ENCODE measurements at regions not wholly inside any gene's neighbourhood (a gene's known extent, or its start where the extent isn't known, plus 50 kb on each side); places are given as distances from the start of the nearest gene placed in this dataset.

DNA sequence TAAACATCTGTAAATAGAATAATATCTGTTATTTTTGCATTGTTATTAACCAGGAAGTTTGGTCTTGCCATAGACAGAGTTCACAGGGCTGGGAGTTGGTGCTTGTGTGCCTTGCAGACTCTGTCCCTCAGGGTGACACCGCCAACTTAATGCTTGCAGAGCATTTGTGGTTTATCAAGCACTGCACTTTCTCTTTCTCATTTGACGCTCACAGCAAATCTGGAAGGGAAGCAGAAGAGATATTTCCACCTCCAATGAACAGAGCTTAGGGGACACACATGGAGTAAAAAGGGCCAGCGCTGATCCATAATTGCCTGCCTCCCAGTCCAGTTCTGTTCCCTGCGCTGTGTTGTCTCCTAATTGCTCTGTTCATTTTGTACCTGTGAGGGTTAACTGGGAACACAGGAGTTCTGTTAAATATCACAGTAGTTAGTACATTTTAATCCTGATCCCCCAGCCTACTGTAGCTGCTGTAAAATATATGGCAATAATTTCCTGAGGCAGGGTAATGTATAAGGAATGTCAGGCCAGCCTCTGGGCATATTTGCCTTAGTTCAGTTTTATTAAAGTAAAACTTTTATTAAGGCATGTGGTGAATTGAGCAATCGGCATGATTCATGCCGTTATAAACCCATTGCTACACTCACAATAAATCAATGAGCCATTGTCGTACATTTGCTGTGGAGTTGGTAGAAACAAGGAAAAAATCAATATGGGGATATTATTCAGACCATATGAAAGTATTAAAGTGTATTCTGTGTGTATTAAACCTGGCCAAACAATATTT lies 182.5 kb upstream of the OSR1 start:
- no peak for DNase-seq

GRCh38 chr2:19538411-19538963 lies 180.1 kb upstream of the OSR1 start:
- no peak for DNase-seq

DNA sequence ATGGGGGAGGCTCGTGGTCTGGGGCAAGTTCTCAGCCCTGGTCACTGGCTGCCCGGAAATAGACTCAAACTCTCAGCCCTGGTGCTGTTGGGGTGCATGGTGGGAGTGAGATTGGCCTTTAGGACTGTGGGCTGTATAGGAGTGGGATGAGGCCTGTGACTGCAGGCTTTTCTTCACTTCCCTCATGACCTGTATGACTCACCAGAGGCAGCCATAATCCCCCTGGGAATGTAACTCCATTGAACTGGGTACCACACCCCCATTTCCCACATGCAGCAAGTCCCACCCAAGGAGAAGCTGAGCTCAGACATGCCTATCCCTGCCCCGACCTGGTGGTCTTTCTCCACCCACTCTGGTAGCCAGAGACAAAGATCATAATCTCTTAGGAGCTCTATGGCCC lies 177.7 kb upstream of the OSR1 start:
- DNase-seq: no peak

DNA sequence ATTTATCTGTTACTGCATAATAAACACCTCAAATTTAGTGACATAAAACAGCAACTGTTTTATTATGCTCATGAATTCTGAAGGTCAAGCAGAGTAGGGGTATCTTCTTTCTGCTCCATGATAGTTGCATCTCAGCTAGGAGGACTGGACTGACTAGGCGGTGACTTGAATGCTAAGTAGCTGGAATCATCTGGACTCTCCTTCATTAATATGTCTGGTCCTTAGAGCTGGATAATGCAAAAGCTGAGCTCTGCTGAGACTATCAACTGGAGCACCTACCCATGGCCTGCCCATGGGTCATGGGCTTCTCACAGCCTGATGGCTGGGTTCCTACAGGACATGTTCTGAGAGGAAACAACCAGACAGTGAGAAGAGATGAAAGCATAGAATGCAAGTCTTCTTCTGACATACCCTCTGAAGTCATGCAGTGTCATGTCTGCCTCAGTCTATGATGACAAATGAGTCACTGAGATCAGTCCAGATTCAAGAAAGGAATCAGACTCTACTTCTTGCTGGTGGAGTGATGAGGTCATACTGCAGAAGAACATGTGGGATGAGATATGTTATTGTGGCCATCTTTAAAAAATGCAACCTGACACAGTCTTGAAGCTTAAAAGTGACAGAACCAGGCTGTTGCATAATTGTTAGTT lies 174.2 kb upstream of the OSR1 start:
- no peak for DNase-seq

- DNase-seq: no peak
Measured at GRCh38 chr2:19529677-19530076, 171.3 kb upstream of the OSR1 start.

DNA sequence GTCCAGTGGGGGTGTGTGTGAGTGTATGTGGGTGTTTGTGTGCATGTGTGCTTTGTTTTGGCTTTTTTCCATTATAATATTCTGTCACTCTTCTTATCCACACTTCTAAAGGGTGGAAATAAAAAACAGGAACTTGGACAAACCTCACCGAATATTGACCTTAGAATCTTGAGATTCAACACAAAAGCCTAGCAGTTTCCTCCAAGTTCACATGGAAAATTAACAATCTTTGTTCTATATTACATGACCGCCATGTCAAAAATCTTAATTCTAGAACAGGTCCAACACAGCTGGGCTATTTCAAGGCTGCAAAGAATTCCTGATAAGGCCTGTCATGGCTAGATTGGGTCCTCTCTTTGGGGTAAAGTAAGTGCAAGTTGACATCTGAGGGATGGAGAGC lies 169.3 kb upstream of the OSR1 start:
- DNase-seq: no peak

GRCh38 chr2:19525313-19525712 lies 166.9 kb upstream of the OSR1 start:
- DNase-seq: no peak

DNA sequence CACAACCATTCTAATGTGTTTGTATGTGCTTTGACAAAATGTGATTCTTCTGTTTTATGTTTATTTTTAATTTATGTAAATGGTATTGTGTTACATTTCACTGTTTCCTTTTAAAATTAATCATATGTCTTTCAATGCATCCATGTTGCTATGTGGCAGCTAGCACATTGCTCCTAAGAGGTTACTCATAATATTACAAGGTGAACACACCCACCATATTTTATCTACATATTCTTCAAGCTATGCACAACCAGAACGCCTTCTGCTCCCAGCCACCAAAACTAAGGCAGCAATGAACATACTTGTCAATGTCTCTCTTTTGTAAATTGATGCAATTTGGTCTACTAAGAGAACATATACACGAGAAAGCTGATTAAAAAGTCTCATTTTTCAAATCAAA lies 160.6 kb upstream of the OSR1 start:
- no peak for DNase-seq

GRCh38 chr2:19507137-19507536 lies 148.7 kb upstream of the OSR1 start:
- DNase-seq: no peak

DNA sequence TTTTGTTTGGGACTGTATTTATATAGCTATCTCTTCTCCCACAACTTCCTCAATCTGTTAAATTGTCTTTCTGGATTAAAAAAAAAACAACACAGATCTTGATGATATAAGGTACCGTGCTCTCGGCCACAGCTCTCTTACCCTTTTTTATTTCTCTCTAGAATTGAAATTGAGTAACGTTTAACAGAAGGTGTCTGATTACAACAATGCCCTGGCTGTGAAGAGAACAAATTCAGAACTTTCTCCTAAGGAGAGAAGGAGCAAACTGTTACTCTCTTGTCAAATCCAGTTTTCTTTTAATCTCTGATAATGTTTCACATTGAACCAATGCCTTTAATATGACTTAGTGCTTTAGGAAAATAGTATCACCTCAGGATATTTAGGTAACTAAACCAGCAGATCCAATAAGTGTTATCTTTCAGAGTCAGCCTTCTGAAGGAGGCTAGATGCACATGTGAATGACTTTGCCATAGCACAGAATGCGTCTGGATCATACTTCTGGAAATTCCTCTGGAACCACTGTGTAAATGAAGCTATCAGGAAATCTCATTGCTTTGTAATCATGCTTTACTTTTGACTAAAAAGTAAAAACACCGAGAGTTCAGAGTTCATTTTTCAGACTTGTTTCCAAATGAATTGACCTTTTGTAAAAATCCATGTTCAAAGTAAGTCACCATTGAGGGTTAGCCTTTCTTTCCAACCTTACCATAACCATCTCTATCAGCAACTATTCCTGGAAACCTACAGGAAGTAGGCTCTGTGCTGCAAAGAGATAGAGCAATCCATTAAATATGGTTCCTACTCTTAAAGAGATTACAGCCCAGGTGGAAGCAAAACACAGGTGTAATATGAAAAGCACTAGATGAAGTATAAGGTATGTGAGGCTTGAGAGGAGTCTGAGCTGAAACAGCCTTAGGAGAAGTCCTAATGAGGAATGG lies 147.0 kb upstream of the OSR1 start:
- DNase-seq: no peak

DNA sequence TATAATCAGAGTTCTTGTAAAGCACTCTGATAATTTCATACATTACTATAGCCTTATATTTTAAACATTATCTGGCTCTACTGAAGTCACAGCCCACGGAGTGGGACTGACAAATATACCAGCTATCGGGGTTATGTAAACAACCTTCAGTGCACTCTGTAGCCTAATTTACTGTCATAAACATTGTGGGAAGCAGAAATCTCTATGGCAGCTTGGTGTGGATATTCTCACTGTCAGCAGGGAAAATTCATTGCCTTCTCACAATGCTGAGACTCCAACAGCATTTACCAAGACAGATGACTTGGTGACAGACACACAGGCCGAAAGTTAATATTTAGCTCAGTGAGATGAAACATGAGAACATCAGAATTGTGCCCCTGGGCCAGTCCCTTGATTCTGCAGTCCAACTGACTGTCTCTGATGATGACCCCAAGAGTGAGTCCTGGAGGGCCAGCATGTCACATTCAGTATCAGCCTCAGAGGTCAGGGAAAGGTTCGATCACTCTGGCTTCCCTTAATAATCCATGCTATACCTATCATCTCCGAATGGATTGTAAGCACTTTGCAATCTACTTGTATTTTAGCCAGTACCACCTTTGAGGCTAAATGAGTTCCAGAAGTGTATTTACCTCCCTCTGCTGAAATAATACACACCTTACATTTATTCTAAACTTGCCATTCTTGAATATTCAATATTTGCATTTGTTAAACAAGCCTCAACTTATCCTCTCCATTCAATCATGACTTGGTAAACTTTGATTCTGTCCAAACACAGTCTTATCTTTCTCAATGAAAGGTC lies 146.2 kb upstream of the OSR1 start:
- DNase-seq: no peak

DNA sequence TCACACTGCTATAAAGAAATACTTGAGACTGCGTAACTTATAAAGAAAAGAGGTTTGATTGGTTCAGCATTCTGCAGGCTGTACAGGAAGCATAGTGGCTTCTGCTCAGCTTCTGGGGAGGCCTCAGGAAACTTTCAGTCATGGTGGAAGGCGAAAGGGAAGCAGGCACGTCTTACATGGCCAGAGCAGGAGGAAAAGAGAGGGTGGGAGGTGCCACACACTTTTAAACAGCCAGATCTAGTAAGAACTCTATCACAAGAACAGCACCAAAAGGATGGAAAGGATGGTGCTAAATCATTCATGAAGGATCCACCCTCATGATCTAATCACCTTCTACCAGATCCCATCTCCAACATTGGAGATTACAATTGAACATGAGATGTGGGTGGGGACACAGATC lies 145.5 kb upstream of the OSR1 start:
- DNase-seq: no peak

DNA sequence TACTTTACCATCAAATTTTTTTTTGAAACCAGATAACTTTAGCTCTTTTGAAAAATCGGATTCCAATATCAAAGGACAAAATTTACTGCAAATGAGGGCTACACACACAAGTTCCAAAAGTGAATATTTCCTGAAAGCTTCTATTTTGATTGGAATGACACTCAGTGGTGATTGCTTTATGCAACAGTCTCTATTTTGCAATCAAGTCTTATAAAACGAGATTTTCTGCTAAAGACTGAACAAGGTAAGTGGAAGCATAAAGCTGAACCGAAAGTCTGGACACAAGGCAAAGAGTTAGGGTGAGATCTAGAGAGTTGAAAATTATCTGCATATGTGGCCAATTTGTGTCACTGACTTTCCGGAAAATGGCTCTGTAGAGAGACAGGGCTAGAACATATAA lies 145.0 kb upstream of the OSR1 start:
- no peak for DNase-seq

GRCh38 chr2:19500126-19500525 lies 141.7 kb upstream of the OSR1 start:
- DNase-seq: no peak

GRCh38 chr2:19496646-19497045 lies 138.2 kb upstream of the OSR1 start:
- no peak for DNase-seq

- no peak for DNase-seq
Measured at GRCh38 chr2:19494241-19494640, 135.8 kb upstream of the OSR1 start.

GRCh38 chr2:19491796-19492195 lies 133.4 kb upstream of the OSR1 start:
- no peak for DNase-seq

DNA sequence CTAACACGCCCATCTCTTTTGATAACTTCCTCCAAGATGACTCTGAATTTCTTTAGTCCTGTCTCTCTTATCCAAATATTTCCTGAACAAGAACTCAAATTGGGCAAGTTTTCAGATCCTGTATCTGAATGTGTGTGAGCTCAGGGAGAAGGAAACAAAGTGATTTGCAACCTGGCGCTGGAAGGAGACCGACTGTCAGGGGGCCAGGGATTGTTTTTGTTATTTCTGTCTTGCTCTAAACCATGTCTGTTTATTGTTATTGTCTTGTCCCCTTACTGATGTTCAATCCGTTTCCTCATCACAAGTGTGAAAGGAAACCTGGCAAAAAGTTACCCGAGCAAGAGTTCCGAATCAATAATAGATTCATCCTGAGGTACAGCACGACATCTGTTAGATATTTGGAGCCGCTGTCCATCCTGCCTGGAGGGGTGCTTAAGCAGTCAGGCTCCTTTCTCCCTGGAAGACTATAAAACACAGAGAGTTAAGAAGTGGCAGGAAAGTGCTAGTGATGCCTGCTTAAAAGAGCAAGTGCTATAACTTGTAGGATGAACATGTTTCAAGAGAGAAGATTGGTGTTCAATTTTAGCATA lies 132.5 kb upstream of the OSR1 start:
- DNase-seq: no peak

- peak; percentile 30 for DNase-seq
Measured at GRCh38 chr2:19488009-19488691, 129.7 kb upstream of the OSR1 start.

- no peak for DNase-seq
Measured at GRCh38 chr2:19484736-19485135, 126.3 kb upstream of the OSR1 start.

GRCh38 chr2:19480673-19481072 lies 122.2 kb upstream of the OSR1 start:
- DNase-seq: no peak

Measured in stimulated activated CD4-positive, alpha-beta T cell treated with anti-CD3 and anti-CD28 coated beads, Interleukin-1b, Interleukin-23, amount 100 ng/mL, for 48 hours (primary cell).